Hippocampal formation (tissue), 2 donors: ENCODE measurements at regions not wholly inside any gene's neighbourhood (a gene's known extent, or its start where the extent isn't known, plus 50 kb on each side); places are given as distances from the start of the nearest gene placed in this dataset.

ENCODE experiments used
- DNase-seq, 2 donors: peaks; one replicate each; lab custom pipeline; 2025; lab: John Stamatoyannopoulos, UW

DNA sequence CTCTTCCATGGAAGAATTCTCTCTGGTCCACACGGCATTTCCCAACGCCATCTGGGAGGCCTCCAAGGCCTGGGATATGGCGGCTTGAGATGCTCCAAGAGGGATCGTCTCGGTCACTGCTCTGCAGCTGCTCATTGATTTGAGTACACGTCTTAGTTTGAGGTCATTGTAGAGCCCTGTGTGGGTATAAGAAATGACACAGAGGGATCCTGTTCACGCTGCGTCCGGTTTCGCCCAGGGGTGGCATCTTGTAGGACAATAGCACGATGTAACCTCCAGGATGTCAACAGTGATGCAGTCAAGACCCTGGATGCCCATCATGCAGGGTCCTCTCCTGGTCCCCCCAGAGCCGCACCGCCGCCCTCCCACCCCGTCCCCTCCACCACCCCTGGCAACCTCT is 564.6 kb downstream of the BRD1 start:
- DNase-seq, result no peak

DNA sequence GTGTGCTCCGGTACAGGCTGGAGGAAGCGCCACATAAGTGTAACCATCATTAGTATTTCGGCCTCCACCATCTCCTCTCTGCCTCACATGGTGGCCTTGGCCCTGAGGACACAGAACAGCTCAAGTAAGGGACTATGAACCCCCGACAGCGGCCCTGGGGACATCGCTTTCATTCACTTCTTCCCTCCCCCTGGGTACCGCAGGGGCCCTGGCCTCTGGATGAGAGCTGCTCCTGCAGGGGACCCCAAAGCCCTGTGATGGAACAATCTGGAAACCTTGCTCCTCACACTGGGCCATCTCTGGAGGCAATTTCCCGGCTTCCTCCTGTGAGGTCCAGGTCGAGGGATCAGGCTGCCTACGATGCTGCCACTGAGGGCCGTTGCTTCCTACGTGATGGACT is 565.5 kb downstream of the BRD1 start:
- no peak for DNase-seq

DNA sequence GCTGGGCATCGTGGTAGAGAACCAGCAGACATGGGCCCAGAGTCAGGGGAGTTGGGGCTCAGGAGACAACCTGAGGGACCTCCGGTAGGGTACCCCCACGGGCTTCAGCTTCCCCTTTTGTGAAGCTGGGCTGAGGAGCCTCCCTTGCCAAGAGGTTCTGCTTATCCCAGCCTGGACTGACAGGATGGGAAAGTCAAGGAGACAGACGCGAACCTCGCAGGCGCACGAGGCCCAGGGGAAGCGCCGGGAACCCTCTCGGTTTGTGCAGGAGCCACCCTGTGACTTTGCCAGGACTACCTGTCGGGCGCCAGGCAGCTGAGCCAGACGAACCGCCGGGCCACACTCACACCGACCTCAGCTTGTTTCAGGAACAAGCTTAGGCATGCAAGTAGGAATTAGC is 566.1 kb downstream of the BRD1 start:
- no peak for DNase-seq

DNA sequence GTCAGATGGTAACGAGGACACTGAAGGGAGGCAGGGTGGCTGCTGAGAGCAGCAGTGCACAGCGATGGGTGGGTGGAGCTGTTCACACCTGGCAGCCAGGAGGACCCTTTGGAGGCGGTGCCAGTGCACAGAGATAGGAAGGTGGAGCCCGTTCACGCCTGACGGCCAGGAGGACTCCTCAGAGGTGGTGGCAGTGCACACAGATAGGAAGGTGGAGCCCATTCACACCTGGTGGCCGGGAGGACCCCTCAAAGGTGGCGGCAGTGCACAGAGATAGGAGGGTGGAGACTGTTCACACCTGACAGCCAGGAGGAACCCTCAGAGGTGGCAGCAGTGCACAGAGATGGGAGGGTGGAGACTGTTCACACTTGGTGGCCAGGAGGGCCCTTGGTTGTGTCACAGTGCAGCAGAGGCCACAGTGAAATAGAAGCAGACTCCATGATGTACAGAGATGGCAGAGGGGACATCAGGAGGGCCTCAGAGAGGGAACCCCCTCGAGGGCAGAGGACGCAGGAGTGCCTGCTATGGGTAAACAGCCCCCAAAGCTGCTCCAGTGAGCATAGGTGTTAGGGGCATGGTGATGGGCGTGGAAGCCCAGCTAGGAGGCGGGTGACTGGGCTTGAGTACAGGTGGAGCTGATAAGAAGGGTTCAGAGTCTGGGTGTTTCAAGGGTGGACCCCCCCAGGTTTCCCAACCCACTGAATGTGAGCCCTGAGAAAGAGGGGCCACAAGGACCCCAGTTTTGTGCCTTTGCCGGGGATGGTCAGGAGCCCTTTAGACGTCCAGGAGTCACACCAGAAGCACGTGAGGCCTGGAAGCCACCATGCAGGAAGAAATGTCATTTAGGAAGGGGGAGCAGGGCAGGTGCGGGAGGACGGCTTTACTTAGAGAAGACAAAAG is 566.7 kb downstream of the BRD1 start:
- DNase-seq, result no peak

DNA sequence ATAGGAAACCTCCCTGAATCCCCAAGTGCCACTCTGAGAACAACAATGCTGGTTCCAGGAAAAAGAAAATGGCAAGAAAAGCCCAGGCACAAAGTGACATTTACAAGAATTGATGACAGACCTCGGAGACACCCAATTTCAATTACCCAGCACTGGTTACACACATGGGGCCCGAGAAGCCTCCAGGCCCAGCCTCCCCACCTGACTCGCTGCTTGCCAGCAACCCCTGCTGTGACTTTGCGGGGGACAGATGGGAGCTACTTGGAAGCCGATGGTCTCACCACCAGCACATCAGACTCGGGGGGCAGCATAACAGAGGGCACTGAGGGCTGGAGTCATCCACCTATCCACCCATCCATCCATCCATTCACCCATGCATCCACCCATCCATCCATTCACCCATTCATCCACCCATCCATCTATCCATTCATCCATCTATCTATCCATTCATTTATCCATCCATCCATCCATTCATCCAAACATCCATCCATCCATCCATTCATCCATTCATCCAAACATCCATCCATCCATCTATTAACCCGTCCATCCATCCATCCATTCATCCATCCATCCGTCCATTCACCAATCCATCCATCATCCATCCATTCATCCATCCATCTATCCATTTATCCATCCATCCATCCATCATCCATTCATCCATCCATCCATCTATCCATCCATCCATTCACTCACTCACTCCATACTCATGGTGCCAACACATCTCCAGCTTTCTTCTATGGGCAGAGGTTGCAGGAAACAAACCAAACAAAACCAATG is 567.6 kb downstream of the BRD1 start:
- DNase-seq, result no peak

DNA sequence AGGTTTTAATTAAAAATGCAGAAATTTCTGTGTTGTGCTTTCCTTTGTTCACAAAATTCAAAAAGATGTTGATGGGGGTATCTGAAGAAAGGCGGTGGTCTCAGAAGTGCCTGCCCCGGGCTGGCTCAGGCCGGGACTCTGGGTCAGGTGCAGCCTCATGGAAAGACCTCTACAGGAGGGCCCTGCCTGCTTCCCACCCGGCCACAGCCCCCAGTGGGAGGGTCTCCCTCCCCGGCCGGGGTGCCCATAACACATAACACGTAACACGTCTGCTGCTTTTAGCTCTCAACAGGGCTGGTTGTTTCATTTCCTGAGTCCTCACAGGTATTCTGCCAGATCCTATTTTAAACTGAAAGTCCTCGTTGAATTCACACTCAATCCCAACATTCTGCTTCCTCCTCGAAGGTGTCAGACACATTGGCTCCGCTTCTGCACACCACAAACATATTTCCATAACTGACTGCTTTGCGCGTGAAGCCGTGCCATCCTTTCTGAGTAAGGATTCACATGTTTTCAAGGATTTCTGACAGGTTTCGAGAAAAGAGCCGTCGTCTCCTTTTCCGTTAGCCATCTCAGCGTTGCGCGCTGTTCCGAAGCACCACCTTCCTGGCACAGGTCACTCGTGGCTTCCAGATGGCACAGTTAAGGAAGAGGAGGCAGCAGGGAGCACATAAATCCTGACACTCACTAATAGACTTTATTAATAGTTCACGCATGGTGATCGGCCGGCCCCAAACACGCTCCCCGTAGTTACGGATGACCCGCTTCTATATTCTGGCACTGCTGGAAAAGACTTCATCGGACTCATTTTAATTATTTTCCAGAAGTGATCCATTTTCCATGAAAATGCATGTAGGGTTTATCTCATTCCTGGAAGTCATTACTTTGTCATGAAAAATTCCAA is 569.3 kb downstream of the BRD1 start:
- no peak for DNase-seq

DNA sequence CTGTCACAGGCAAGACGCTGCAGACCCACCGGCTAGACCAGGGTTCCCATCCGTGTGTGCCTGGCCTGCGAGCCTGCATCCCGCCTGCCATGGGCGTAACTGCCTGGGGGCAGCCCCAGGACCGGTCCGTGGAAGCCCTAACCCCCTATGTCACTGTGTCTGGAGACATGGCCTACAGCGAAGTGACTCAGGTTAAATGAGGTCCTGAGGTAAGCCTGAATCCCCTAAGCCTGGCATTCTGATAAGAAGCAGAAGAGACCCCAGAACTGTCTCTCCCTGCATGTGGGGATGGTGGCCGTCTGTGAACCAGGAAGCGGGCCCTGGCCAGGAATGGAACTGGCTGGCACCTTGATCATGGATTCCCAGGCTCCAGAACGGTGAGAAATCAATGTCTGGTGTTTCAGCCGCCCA is 570.1 kb downstream of the BRD1 start:
- DNase-seq, result no peak

DNA sequence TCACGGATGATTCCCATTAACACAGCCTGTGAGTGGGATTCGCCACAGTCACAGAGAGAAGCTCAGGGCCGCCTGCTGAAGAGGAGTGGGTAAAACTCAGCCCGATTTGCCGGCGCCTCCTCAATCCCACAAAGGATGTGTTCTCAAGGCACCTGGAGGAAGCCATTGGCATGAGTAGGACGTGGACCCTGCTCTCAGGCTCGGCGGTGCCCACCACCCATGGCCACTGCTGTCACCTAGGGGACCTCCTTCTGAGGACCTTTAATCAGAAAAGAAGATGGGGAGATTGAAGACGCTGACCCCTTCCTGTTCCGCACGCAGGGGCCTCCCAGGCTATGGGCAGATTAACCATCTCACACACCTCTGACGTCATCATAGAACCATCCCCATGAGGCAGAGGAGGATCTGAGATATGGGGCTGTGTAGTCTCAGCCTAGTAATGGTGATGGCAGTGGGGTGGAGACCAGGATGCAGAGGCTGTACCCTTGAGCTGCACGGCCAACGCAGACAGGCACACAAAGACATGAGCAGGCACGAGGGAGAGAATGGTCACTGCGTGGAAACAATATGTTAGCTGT is 571.8 kb downstream of the BRD1 start:
- DNase-seq, result no peak

DNA sequence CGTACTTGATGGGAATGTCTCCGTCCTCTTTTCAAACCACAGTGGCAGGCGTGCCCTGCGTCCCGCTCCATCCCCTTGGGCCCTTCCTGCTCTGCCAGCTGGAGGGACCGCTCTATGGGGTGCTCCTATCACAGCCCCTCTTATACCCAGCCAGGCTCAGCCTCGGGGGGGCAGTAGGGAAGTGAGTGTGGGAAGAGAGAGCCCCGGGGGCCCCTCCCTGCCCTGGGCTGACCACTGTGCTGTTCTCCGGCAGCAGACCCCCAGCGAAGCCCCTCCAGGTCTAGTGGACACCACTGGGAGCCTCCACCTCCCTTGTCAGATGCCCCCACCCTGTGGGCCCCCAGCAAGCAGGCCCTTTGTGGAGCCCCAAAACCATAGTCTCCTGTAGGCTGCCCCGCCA is 572.5 kb downstream of the BRD1 start:
- DNase-seq, result no peak

DNA sequence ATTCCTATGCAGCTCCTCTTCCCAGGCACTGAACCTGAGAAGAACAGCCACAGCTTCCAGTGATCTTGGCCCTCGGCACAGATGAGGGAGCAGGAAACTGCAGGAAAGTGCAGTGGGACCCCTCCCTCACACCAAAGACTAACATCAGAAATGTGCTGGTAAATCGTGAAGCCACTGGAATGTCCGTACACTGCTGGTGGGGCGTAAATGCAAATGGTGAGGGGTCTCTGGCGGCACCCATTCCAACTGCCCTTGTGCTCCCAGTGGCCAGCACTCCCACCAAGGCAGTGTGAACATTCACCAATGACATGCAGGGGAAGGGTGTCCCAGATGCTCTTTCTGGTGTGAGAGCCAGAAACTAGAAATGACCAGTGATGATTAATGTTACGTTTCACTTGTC is 574.0 kb downstream of the BRD1 start:
- no peak for DNase-seq

DNA sequence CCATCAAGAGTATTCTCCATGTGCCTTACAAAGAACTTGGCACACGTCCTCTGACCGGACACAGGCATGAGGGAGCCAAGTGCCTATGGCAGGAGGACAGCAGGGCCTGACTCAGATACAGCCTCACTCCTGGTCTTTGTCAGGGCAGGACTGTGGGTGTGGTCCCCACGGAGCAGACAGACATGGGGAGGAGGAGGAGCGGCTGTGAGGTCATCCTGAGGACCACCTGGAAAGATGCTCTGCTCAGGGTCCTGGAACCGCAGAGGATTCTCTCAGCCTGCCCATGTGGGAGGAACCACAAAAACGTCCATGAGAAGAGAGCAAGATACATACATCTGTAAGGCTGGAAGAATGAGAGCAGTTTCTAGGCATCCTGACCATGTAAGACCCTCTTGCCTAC is 576.3 kb downstream of the BRD1 start:
- no peak for DNase-seq

DNA sequence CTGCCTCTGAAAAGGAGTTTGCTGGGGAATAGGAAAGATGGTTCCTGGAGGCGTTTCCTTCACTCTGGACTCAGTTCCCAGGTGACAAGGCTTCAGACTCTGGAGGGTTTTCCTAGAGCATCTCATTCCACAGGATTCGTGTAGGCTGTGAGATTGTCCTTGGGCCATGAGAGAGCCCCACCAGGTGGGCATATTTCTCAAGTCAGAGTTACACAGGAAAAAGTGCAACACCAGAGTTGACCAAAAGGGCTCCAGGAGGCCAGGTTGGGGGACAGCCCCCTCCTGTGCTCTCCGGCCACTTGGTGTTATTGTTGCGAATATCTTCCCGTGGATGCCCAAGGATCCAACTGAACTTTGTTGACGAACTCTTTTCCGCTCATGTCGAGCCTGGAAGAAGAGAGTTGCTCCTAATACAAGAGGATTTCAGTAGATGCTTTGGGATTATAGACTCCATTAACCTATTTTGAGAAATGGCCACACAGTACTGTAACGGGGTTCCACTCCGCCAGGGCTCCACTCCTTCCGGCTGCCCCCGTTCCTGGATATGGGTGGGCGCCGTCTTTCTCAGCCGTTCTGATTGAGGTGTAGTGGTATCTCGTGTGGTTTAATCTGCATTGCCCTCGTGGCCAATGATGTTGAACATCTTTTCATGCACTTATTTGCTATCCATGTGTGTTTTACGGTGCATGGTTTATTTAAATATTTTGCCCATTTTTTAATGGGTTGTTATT is 580.3 kb downstream of the BRD1 start:
- DNase-seq, result no peak

DNA sequence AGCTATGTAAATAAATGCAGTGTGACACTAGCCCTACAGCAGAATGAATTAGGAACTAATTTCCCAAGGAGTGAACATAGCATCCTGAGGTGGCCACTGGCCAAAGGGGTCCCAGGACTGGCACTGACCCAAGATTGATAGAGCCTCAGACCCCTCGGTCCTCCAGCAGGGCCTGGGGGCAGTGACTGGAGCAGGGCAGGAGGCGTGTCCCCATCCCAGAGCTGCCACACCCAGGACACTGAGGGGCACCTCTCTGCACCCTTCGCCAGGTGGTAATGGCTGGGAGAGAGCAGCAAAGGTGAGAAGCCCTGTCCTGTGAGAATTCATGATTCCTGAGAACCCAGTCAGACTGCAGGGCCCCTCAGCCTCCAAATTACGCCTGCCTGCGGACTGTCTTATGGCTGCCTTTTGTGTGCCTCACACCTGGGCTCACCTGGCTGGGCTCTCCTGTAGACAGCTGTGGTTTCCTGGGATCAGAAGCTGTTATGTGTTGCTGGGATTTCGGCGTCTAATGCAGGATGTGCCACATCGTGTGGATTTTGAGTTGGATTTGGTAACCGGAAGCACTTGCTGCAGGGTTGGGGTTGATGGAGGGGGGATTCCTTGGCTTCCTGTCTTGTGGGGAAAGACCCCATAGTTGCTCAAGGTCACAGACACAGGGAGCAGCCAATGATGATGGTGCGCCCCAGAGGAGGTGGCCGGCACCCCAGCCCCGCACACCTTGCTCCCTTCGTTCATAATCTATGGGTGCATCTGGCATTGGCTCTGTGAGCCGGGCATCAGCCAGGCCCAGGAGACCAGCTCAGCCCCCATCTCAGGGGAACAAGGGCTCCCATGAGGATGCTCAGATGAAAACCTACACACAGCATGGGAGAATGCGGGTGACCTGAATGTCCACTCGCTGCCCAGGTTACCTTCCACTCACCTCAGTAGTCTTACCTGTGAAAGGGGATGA is 582.9 kb downstream of the BRD1 start:
- DNase-seq, result no peak

DNA sequence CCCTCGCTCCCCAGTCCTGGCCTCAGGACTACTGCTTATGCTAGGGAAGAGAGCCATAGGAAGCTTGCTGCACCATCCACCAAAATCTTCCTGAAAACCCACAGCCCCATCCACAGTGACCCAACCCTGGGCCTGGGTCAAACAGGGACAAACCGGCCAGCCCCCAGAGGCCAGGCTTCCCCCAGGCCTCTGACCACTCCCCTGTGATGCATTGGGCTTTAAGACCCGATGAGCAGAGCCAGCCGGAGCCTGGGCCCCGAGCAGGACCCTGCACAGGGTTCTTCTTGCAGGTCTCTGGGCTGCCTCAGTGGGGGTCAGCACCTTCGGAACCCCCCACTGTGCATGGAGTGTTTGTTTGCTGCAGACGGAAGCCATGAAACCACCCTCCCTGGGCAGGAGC is 583.7 kb downstream of the BRD1 start:
- no peak for DNase-seq

DNA sequence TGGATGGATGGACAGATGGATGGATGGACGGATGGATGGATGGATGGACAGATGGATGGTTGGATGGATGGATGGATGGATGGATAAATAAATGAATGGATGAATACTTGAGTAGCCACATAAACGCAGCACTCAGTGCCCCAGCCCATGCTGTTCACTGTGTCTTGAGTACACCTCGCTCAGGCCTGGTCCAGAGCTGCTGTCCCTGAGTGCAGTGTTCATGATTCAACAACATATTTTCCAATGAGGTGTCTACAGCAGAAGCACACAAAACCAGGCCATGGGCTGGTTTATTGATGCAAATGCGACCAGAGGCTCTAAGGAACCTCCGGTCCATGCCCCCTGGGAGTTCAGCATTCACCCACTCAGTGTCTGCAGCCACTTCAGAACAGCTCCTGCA is 584.3 kb downstream of the BRD1 start:
- DNase-seq, result no peak

DNA sequence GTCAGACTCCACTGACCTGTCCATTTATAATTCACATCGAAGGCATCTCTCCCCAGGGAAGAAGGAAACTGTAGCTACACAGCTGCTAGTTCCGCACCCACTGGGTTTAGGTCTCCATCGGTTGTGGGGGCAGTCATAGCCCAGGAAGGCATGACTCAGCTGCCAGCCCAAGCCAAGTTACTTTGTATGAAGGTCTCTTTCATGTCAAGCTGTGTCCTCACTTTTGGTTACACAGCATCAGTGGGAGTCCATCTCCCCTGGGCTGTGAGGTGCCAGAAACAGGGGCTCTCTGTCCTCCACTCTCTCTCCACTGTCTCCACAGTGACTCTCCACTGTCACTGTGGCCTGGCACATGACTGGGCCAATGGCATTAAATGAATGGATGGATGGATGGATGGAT is 585.2 kb downstream of the BRD1 start:
- no peak for DNase-seq

DNA sequence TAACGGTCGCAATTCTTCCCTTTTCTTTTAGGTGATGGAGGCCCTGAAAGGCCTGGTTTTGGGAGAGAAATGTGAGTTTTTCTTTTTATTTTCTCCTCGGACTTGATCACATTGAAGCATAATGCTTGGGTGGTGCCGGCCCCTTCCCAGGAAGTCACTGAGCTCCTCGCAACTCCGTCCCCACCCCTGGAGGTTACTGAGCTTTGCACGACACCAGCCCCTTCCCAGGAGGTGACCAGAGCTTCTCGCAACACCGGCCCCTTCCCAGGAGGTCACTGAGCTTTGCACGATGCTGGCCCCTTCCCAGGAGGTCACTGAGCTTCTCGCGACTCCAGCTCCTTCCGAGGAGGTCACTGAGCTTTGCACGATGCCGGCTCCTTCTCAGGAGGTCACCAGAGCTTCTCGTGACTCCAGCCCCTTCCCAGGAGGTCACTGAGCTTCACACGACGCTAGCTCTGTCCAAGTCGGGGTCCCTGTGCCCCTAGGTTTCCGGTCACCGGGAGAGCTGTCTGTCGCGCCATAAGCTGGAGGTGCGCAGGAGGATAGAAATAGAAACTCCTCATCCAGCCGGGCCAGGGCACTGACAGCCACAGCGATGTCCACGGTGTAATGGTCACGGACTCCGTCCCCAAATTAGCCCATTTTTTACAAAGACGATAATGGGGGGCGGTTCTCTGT is 586.4 kb downstream of the BRD1 start:
- DNase-seq, result no peak

DNA sequence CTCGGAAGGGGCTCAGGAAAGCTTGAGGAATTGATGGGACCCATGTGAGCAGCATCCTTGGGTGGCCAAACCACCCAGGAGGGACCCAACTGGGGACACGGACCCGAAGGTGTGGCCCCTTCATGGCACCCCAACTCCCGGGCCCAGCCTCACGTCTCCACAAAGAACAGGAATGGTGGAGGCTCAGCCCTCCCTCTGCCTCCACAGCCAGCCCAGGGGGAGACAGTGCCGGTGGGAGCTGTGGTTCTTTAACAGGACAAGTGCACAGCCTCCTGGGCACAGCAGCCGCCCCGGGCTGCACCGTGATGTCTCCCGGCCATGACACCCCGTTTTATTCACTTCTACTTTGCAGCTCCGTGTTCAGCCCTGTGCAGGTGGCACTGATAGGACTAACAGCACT is 587.2 kb downstream of the BRD1 start:
- DNase-seq, result no peak

DNA sequence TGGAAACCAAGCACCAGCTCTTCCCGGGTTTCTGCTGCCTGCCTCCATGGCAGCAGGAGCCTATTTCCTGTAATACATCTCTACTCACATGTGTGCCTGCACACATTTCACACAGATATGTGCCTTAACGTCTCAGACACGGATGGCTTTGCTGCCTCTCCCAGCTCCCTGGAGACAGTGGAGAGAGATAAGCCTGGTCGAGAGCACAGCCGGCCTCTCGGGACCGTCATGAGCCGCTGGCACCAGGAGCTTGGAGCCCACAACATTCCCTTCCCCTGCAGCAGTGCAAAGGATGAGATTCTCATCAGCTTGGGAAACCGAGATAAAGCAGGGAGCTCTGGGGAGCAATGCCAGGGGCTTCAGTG is 587.7 kb downstream of the BRD1 start:
- no peak for DNase-seq
